Upper lobe of right lung (tissue), 1 donor: ENCODE measurements at regions not wholly inside any gene's neighbourhood (a gene's known extent, or its start where the extent isn't known, plus 50 kb on each side); places are given as distances from the start of the nearest gene placed in this dataset.
A peak's percentile ranks its signal among the peaks of the same experiment; 100 is the strongest.

Experiments
- ATAC-seq: fragments of 200-7000 bp; cut with Tn5 transposase; one replicate; pipeline ENCODE4 v1.9.1; 2020; ENCODE audit warnings: mild to moderate bottlenecking, moderate library complexity
- DNase-seq: peaks from one replicate; pipeline ENCODE4 v3.0.0-alpha.2; 2020
- H3K27ac ChIP-seq: fragments of 200-600 bp; one replicate; pipeline ENCODE4 v1.8.0; 2022
- H3K27me3 ChIP-seq: fragments of 200-600 bp; one replicate; pipeline ENCODE4 v1.8.0; 2022; ENCODE audit warnings: mild to moderate bottlenecking
- H3K36me3 ChIP-seq: fragments of 200-600 bp; one replicate; pipeline ENCODE4 v1.8.0; 2022
- H3K4me1 ChIP-seq: fragments of 200-600 bp; one replicate; pipeline ENCODE4 v1.8.0; 2022
- H3K4me3 ChIP-seq: fragments of 200-600 bp; one replicate; pipeline ENCODE4 v1.8.0; 2022; ENCODE audit warnings: mild to moderate bottlenecking
- H3K9me3 ChIP-seq: fragments of 200-600 bp; one replicate; pipeline ENCODE4 v1.8.0; 2022
- intact Hi-C: fragments of 100-400 bp; cut with DNase I; formaldehyde crosslinking; loops from one replicate; pipeline ENCODE4 v1.11.0; 2022
- TF ChIP-seq, protein P1 (sequence below): fragments of 200-600 bp; IDR thresholded peaks from one replicate; pipeline ENCODE4 v1.8.0; 2022; ENCODE audit warnings: antibody characterized with exemption
- donor health status: DM: no; HTN: yes; CAD: no; lungs with severe emphysema.

DNA sequence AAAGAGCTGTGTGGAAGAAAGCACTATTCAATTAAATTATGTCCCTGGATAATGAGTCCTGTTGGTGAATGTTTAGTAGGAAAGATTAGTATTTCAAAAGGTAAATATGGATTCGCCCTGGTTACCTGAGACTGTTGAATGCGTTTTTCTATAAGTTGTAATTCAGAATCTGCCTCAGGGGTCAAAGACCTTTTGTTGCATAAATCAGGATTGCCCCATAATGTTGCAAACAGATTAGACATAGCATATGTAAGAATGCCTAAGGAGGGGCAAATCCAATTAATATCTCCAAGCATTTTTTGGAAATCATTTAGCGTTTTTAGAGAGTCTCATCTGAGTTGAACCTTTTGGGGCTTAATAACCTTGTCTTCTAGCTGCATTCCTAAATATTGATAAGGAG lies 70.1 kb upstream of the ARL4D start:
- intact Hi-C loops: no loop called here

DNA sequence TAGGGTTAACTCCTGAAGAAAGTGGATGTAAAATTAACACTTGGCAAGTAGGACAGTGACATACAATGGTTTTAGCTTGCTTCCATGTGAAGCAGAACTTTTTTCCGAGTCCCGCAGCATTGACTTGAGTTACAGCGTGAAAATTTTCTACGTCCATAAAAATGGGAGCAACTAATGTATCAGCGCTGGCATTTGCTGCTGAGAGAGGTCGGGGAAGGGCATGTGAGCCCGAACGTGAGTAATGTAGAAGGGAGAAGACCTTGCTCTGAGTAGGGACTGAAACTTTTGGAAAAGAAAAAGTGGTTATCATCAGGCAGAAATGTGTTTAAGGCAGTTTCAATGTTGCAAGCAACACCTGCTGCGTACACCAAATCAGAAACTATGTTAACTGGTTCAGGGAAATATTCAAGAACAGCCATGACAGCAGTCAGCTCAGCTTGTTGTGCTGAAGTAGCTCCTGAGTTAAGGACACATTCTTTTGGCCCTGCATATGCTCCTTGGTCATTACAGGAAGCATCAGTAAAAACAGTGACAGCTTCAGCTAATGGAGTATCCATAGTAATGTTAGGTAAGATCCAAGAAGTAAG lies 70.9 kb upstream of the ARL4D start:
- H3K27me3 ChIP-seq: no peaks in the 10 kb centered on the region
- ATAC-seq (peak; percentile 20), DNase-seq (no peak)
- no peaks in the 10 kb centered on the region for H3K9me3 ChIP-seq
- H3K4me1 ChIP-seq: no peaks in the 10 kb centered on the region
- H3K36me3 ChIP-seq: no peaks in the 10 kb centered on the region
- intact Hi-C loops: no loop called here
- TF ChIP-seq, protein P1, sequence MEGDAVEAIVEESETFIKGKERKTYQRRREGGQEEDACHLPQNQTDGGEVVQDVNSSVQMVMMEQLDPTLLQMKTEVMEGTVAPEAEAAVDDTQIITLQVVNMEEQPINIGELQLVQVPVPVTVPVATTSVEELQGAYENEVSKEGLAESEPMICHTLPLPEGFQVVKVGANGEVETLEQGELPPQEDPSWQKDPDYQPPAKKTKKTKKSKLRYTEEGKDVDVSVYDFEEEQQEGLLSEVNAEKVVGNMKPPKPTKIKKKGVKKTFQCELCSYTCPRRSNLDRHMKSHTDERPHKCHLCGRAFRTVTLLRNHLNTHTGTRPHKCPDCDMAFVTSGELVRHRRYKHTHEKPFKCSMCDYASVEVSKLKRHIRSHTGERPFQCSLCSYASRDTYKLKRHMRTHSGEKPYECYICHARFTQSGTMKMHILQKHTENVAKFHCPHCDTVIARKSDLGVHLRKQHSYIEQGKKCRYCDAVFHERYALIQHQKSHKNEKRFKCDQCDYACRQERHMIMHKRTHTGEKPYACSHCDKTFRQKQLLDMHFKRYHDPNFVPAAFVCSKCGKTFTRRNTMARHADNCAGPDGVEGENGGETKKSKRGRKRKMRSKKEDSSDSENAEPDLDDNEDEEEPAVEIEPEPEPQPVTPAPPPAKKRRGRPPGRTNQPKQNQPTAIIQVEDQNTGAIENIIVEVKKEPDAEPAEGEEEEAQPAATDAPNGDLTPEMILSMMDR: no peak
- H3K4me3 ChIP-seq: no peak overlapping the region
- no peak overlapping the region for H3K27ac ChIP-seq

More for the DNA sequence above, 70.1 kb upstream of the ARL4D start:
- no peak overlapping the region for H3K27ac ChIP-seq
- no peak overlapping the region for H3K4me3 ChIP-seq
- H3K27me3 ChIP-seq: no peaks in the 10 kb centered on the region
- H3K36me3 ChIP-seq: no peaks in the 10 kb centered on the region
- no peaks in the 10 kb centered on the region for H3K9me3 ChIP-seq
- TF ChIP-seq, protein P1: no peak
- H3K4me1 ChIP-seq: no peaks in the 10 kb centered on the region
- DNase-seq (no peak), ATAC-seq (no peak)

DNA sequence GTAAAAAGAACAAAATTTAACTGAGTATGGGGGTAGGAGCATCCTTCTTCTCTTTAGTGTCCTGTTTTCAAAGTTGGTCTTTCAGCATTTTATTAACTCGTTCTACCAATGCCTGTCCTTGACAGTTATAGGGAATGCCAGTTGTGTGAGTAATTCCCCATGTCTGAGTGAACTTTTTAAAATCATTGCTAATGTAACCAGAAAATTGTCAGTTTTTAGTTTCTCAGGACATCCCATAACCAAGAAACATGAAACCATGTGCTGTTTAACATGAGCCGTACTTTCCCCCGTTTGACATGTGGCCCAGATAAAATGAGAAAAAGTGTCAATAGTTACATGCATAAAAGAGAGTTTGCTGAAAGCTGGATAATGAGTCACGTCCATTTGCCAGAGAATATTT lies 71.4 kb upstream of the ARL4D start:
- no peak overlapping the region for H3K4me3 ChIP-seq
- H3K27ac ChIP-seq: no peak overlapping the region
- no peaks in the 10 kb centered on the region for H3K4me1 ChIP-seq
- DNase-seq (no peak), ATAC-seq (no peak)
- intact Hi-C loops: no loop called here
- H3K27me3 ChIP-seq: no peaks in the 10 kb centered on the region
- no peaks in the 10 kb centered on the region for H3K36me3 ChIP-seq
- no peaks in the 10 kb centered on the region for H3K9me3 ChIP-seq
- TF ChIP-seq, protein P1: no peak

DNA sequence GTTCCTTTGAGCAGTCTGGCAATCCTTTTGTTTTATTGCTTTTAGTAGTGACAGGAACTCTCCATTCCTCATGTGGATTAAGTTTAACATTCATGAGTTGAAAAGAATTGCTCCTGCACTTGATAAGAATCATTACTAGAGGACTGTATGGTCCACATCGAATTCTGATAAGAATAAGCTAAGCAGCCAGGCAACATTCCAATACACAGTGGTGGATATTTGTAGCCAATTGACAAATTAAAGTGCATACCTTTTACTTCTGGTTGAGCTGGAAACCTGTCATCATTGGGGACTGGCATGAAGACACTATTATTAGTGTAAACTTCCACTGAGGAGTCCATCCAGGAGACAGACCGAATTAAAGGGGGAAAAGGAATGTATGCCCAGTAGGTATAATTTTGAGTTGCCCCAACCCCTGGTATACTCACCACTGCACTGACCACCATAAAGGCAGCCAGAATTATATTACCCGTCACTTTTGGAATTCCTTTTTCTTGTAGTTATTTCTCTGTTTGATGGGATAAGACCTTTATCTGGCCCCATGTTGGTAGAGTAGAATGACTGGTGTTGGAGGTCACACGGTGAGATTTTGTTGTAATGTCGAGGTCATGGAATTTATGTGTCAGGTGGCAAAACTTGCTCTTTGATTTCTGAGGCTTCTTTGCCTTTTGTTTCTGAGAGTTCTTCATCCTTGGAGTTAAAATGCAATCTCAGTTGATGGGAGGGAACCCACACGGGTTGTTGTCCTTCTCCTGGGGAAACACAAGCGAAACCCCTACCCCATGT lies 72.1 kb upstream of the ARL4D start:
- Histone ChIP-seq H3K27me3 (no peaks in the 10 kb centered on the region), H3K4me3 (no peak overlapping the region), H3K27ac (no peak overlapping the region), H3K4me1 (no peaks in the 10 kb centered on the region), H3K36me3 (no peaks in the 10 kb centered on the region), H3K9me3 (no peaks in the 10 kb centered on the region)
- DNase-seq: no peak
- intact Hi-C loops: no loop called here
- ATAC-seq: no peak
- TF ChIP-seq, protein P1: no peak

DNA sequence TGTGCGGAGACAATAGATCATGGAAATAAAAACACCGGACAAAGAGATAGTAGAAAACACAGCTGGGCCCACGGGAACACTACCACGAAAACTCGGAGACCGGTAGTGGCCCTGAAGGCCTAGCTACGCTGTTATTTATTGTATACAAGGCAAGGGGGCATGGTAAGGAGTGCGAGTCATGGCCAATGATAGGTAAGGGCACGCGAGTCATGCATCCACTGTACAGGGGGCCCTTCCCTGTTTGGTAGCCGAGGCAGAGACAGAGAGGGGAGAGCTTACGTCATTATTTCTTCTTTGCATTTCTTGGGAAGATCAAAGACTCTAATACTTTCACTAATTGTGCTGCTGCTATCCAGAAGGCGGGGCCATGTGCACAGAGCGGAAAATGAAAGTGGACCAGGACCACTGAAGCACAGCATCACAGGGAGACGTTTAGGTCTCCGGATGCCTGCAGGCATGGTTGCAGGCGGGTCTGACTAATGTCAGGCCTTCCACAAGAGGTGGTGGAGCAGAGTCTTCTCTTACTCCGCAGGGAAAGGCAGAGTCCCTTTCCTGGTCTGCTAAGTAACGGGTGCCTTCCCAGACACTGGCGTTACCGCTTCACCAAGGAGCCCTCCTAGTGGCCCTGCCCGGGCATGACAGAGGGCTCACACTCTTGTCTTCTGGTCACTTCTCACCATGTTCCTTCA lies 74.4 kb upstream of the ARL4D start:
- TF ChIP-seq, protein P1: peak; percentile 31
- no peak overlapping the region for H3K4me3 ChIP-seq
- ATAC-seq: no peak
- no peaks in the 10 kb centered on the region for H3K36me3 ChIP-seq
- no peaks in the 10 kb centered on the region for H3K4me1 ChIP-seq
- intact Hi-C loops: no loop called here
- DNase-seq: no peak
- no peak overlapping the region for H3K27ac ChIP-seq
- no peaks in the 10 kb centered on the region for H3K27me3 ChIP-seq
- H3K9me3 ChIP-seq: no peaks in the 10 kb centered on the region
